ENCODE measurements at regions not wholly inside any gene's neighbourhood (a gene's known extent, or its start where the extent isn't known, plus 50 kb on each side); places are given as distances from the start of the nearest gene placed in this dataset.

- TF ChIP-seq, protein P1, sequence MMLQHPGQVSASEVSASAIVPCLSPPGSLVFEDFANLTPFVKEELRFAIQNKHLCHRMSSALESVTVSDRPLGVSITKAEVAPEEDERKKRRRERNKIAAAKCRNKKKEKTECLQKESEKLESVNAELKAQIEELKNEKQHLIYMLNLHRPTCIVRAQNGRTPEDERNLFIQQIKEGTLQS (IDR thresholded peaks at IDR 0.05; ENCODE audit: insufficient read depth, low read depth, low read length) = no peak
Observed at GRCh38 chr5:1971944-1972343, 89.2 kb upstream of the IRX4 start (continued).

Data from H1 (cell line).